ENCODE measurements at regions not wholly inside any gene's neighbourhood (a gene's known extent, or its start where the extent isn't known, plus 50 kb on each side); places are given as distances from the start of the nearest gene placed in this dataset.

GRCh38 chr22:47374901-47375575, 612.6 kb downstream of the TBC1D22A start:
- H3K9me3 ChIP-seq (ENCODE audit: control insufficient read depth in 1 of 2, low read length in 2 of 2), result no peaks in the 10 kb centered on the region
- no peak overlapping the region for H3K27ac ChIP-seq (ENCODE audit: low read depth, low read length)
- H3K9ac ChIP-seq (ENCODE audit: low read depth in 1 of 2, low read length in 2 of 2), result no peak overlapping the region
- H3K36me3 ChIP-seq (ENCODE audit: control insufficient read depth in 1 of 2, insufficient read depth in 2 of 2, low read length in 2 of 2), result no peaks in the 10 kb centered on the region
- H3K4me3 ChIP-seq (ENCODE audit: low read depth in 1 of 2, low read length in 2 of 2), result no peak overlapping the region
- no peaks in the 10 kb centered on the region for H3K4me1 ChIP-seq (ENCODE audit: control insufficient read depth in 1 of 2, insufficient read depth in 2 of 2, low read length in 2 of 2)
- H3K27me3 ChIP-seq (ENCODE audit: control insufficient read depth in 1 of 2, insufficient read depth in 2 of 2, low read length in 2 of 2), result no peaks in the 10 kb centered on the region

- Histone ChIP-seq H3K36me3 (ENCODE audit: control insufficient read depth in 1 of 2, insufficient read depth in 2 of 2, low read length in 2 of 2) (no peaks in the 10 kb centered on the region), H3K27ac (ENCODE audit: low read depth, low read length) (no peak overlapping the region), H3K4me3 (ENCODE audit: low read depth in 1 of 2, low read length in 2 of 2) (no peak overlapping the region), H3K9ac (ENCODE audit: low read depth in 1 of 2, low read length in 2 of 2) (no peak overlapping the region), H3K9me3 (ENCODE audit: control insufficient read depth in 1 of 2, low read length in 2 of 2) (no peaks in the 10 kb centered on the region), H3K27me3 (ENCODE audit: control insufficient read depth in 1 of 2, insufficient read depth in 2 of 2, low read length in 2 of 2) (no peaks in the 10 kb centered on the region), H3K4me1 (ENCODE audit: control insufficient read depth in 1 of 2, insufficient read depth in 2 of 2, low read length in 2 of 2) (no peaks in the 10 kb centered on the region)
Measured at GRCh38 chr22:47374273-47374771, 611.9 kb downstream of the TBC1D22A start.

- Histone ChIP-seq H3K4me1 (ENCODE audit: control insufficient read depth in 1 of 2, insufficient read depth in 2 of 2, low read length in 2 of 2) (no peaks in the 10 kb centered on the region), H3K9ac (ENCODE audit: low read depth in 1 of 2, low read length in 2 of 2) (no peak overlapping the region), H3K9me3 (ENCODE audit: control insufficient read depth in 1 of 2, low read length in 2 of 2) (no peaks in the 10 kb centered on the region), H3K27ac (ENCODE audit: low read depth, low read length) (no peak overlapping the region), H3K36me3 (ENCODE audit: control insufficient read depth in 1 of 2, insufficient read depth in 2 of 2, low read length in 2 of 2) (no peaks in the 10 kb centered on the region), H3K27me3 (ENCODE audit: control insufficient read depth in 1 of 2, insufficient read depth in 2 of 2, low read length in 2 of 2) (no peaks in the 10 kb centered on the region), H3K4me3 (ENCODE audit: low read depth in 1 of 2, low read length in 2 of 2) (no peak overlapping the region)
Measured at GRCh38 chr22:47373648-47374272, 611.3 kb downstream of the TBC1D22A start.

GRCh38 chr22:47372596-47373385, 610.3 kb downstream of the TBC1D22A start:
- H3K9ac ChIP-seq (ENCODE audit: low read depth in 1 of 2, low read length in 2 of 2), result no peak overlapping the region
- H3K4me1 ChIP-seq (ENCODE audit: control insufficient read depth in 1 of 2, insufficient read depth in 2 of 2, low read length in 2 of 2), result no peaks in the 10 kb centered on the region
- no peaks in the 10 kb centered on the region for H3K9me3 ChIP-seq (ENCODE audit: control insufficient read depth in 1 of 2, low read length in 2 of 2)
- H3K27ac ChIP-seq (ENCODE audit: low read depth, low read length), result no peak overlapping the region
- H3K27me3 ChIP-seq (ENCODE audit: control insufficient read depth in 1 of 2, insufficient read depth in 2 of 2, low read length in 2 of 2), result no peaks in the 10 kb centered on the region
- no peaks in the 10 kb centered on the region for H3K36me3 ChIP-seq (ENCODE audit: control insufficient read depth in 1 of 2, insufficient read depth in 2 of 2, low read length in 2 of 2)
- H3K4me3 ChIP-seq (ENCODE audit: low read depth in 1 of 2, low read length in 2 of 2), result no peak overlapping the region

GRCh38 chr22:47372111-47372581, 609.7 kb downstream of the TBC1D22A start:
- peaks cover 0 to 1% of the 10 kb centered on the region in 2 donors for H3K27me3 ChIP-seq (ENCODE audit: control insufficient read depth in 1 of 2, insufficient read depth in 2 of 2, low read length in 2 of 2)
- H3K27ac ChIP-seq (ENCODE audit: low read depth, low read length), result no peak overlapping the region
- H3K36me3 ChIP-seq (ENCODE audit: control insufficient read depth in 1 of 2, insufficient read depth in 2 of 2, low read length in 2 of 2), result no peaks in the 10 kb centered on the region
- H3K4me1 ChIP-seq (ENCODE audit: control insufficient read depth in 1 of 2, insufficient read depth in 2 of 2, low read length in 2 of 2), result no peaks in the 10 kb centered on the region
- no peaks in the 10 kb centered on the region for H3K9me3 ChIP-seq (ENCODE audit: control insufficient read depth in 1 of 2, low read length in 2 of 2)
- no peak overlapping the region for H3K9ac ChIP-seq (ENCODE audit: low read depth in 1 of 2, low read length in 2 of 2)
- H3K4me3 ChIP-seq (ENCODE audit: low read depth in 1 of 2, low read length in 2 of 2), result no peak overlapping the region

GRCh38 chr22:47371263-47372090, 609.0 kb downstream of the TBC1D22A start:
- no peak overlapping the region for H3K4me3 ChIP-seq (ENCODE audit: low read depth in 1 of 2, low read length in 2 of 2)
- no peaks in the 10 kb centered on the region for H3K4me1 ChIP-seq (ENCODE audit: control insufficient read depth in 1 of 2, insufficient read depth in 2 of 2, low read length in 2 of 2)
- no peak overlapping the region for H3K9ac ChIP-seq (ENCODE audit: low read depth in 1 of 2, low read length in 2 of 2)
- no peak overlapping the region for H3K27ac ChIP-seq (ENCODE audit: low read depth, low read length)
- no peaks in the 10 kb centered on the region for H3K9me3 ChIP-seq (ENCODE audit: control insufficient read depth in 1 of 2, low read length in 2 of 2)
- H3K36me3 ChIP-seq (ENCODE audit: control insufficient read depth in 1 of 2, insufficient read depth in 2 of 2, low read length in 2 of 2), result no peaks in the 10 kb centered on the region
- peaks cover 0 to 3% of the 10 kb centered on the region in 2 donors for H3K27me3 ChIP-seq (ENCODE audit: control insufficient read depth in 1 of 2, insufficient read depth in 2 of 2, low read length in 2 of 2)

- Histone ChIP-seq H3K27ac (ENCODE audit: low read depth, low read length) (no peak overlapping the region), H3K36me3 (ENCODE audit: control insufficient read depth in 1 of 2, insufficient read depth in 2 of 2, low read length in 2 of 2) (no peaks in the 10 kb centered on the region), H3K4me3 (ENCODE audit: low read depth in 1 of 2, low read length in 2 of 2) (no peak overlapping the region), H3K27me3 (ENCODE audit: control insufficient read depth in 1 of 2, insufficient read depth in 2 of 2, low read length in 2 of 2) (peaks cover 0 to 3% of the 10 kb centered on the region in 2 donors), H3K9ac (ENCODE audit: low read depth in 1 of 2, low read length in 2 of 2) (no peak overlapping the region), H3K9me3 (ENCODE audit: control insufficient read depth in 1 of 2, low read length in 2 of 2) (no peaks in the 10 kb centered on the region), H3K4me1 (ENCODE audit: control insufficient read depth in 1 of 2, insufficient read depth in 2 of 2, low read length in 2 of 2) (no peaks in the 10 kb centered on the region)
Measured at GRCh38 chr22:47370448-47371262, 608.2 kb downstream of the TBC1D22A start.

GRCh38 chr22:47369431-47370015, 607.1 kb downstream of the TBC1D22A start:
- Histone ChIP-seq H3K9ac (ENCODE audit: low read depth in 1 of 2, low read length in 2 of 2) (no peak overlapping the region), H3K4me1 (ENCODE audit: control insufficient read depth in 1 of 2, insufficient read depth in 2 of 2, low read length in 2 of 2) (no peaks in the 10 kb centered on the region), H3K27me3 (ENCODE audit: control insufficient read depth in 1 of 2, insufficient read depth in 2 of 2, low read length in 2 of 2) (peaks cover 0 to 3% of the 10 kb centered on the region in 2 donors), H3K4me3 (ENCODE audit: low read depth in 1 of 2, low read length in 2 of 2) (no peak overlapping the region), H3K27ac (ENCODE audit: low read depth, low read length) (no peak overlapping the region), H3K9me3 (ENCODE audit: control insufficient read depth in 1 of 2, low read length in 2 of 2) (no peaks in the 10 kb centered on the region), H3K36me3 (ENCODE audit: control insufficient read depth in 1 of 2, insufficient read depth in 2 of 2, low read length in 2 of 2) (no peaks in the 10 kb centered on the region)

- no peak overlapping the region for H3K4me3 ChIP-seq (ENCODE audit: low read depth in 1 of 2, low read length in 2 of 2)
- H3K36me3 ChIP-seq (ENCODE audit: control insufficient read depth in 1 of 2, insufficient read depth in 2 of 2, low read length in 2 of 2), result no peaks in the 10 kb centered on the region
- H3K9me3 ChIP-seq (ENCODE audit: control insufficient read depth in 1 of 2, low read length in 2 of 2), result no peaks in the 10 kb centered on the region
- H3K27ac ChIP-seq (ENCODE audit: low read depth, low read length), result no peak overlapping the region
- H3K4me1 ChIP-seq (ENCODE audit: control insufficient read depth in 1 of 2, insufficient read depth in 2 of 2, low read length in 2 of 2), result no peaks in the 10 kb centered on the region
- H3K27me3 ChIP-seq (ENCODE audit: control insufficient read depth in 1 of 2, insufficient read depth in 2 of 2, low read length in 2 of 2), result peaks cover 0 to 3% of the 10 kb centered on the region in 2 donors
- no peak overlapping the region for H3K9ac ChIP-seq (ENCODE audit: low read depth in 1 of 2, low read length in 2 of 2)
Measured at GRCh38 chr22:47369020-47369419, 606.6 kb downstream of the TBC1D22A start.

All from duodenal mucosa (tissue), 2 donors.